AG09309 (cell line): ENCODE measurements at regions not wholly inside any gene's neighbourhood (a gene's known extent, or its start where the extent isn't known, plus 50 kb on each side); places are given as distances from the start of the nearest gene placed in this dataset.
A peak's percentile ranks its signal among the peaks of the same experiment; 100 is the strongest.

Experiments used
- DNase-seq: peaks from one replicate; pipeline ENCODE4 v3.0.0-alpha.2; 2010; ENCODE audit warnings: low read depth
- H3K4me3 ChIP-seq: 2 replicates; pipeline ENCODE4 v1.5.1; 2011; ENCODE audit warnings: mild to moderate bottlenecking, low read depth, low read length, moderate library complexity; ENCODE audit not compliant: control insufficient read depth
- CTCF ChIP-seq: IDR thresholded peaks from 2 replicates; pipeline ENCODE4 v1.5.1; 2011; ENCODE audit warnings: mild to moderate bottlenecking, low read depth, low read length, inconsistent platforms; ENCODE audit not compliant: insufficient read depth, control insufficient read depth; ENCODE audit errors: missing control alignments

- H3K4me3 ChIP-seq, result no peak overlapping the region
- DNase-seq, result no peak
- no peak for TF ChIP-seq CTCF
Observed at GRCh38 chr20:48066851-48067250, 281.6 kb upstream of the SULF2 start.

GRCh38 chr20:48066246-48066645 is 281.0 kb upstream of the SULF2 start:
- H3K4me3 ChIP-seq, result no peak overlapping the region
- TF ChIP-seq CTCF, result no peak
- peak; percentile 95 for DNase-seq

DNA sequence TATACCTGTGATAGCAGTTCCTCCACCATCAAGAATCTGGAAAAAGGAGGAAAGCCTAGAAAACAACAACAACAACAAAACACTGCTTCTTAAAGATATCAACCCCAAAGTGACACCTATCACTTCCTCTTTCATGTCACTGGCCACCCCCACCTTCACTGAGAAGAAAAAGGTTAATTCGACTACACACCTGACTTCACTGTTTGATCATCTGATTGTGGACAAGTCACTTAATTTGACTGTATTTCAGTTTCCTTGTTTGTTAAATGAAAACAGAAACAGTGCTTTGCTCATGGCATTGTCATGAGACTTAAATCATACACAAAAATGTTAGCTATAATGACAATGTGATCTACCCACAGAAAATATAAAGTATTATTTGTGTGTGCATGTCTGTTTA is 280.6 kb upstream of the SULF2 start:
- no peak overlapping the region for H3K4me3 ChIP-seq
- no peak for DNase-seq
- TF ChIP-seq CTCF, result no peak

DNA sequence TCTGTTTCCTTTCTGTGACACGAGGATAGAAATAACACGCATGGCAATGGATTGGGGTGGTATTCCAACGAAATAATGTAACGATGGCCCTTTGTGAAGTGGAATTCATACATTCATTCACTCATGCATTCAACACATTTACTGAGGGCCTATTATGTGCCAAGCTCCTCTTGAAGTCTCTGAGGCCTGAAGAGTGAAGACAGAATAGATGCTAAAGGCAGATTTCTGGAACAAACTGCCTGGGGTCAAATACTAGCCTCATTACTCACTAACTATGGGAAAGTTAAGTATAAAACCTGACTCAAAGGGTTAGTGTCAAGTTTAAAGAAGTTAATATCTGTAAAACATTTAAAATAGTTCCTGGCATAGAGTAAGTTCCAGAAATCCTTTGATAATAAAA is 279.6 kb upstream of the SULF2 start:
- H3K4me3 ChIP-seq, result no peak overlapping the region
- TF ChIP-seq CTCF, result no peak
- peak; percentile 83 for DNase-seq

DNA sequence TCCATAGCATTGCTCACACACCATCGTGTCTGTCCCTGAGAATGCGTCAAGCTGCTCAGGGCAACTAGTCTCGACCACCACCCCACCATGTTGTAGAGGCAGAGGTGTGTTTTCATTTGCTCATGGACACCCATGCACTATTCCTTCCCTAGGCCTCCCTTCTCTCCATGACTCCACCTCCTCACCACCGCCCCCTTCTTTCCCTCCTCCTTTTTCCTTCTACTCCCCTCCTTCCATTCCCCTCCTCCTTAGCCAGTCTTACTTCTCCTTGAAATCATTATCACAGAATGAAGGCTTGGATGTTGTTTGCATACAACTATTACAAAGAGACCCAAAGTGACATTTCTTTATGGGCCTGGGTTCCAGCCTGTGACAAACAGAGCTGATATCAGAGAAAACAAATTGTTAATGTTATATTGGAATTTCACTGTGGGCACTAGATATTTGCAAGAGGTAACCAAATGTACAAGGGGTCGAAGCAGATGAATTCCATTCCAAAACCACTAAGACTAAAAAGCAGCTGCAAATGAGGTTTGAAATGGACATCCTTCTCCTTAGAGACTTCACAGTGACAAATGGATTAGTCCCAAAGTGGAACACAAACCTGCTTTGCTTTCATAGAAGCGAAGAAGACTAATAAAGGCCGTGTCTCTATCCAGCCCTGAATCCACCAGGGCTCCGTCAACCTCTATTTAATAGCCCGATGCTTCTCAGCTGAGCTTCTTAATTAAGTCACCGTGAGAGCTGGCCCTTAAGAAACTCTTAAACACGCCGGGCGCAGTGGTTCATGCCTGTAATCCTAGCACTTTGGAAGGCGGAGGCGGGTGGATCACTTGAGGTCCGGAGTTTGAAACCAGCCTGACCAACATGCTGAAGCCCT is 275.8 kb upstream of the SULF2 start:
- no peak overlapping the region for H3K4me3 ChIP-seq
- TF ChIP-seq CTCF, result no peak
- DNase-seq, result no peak

DNA sequence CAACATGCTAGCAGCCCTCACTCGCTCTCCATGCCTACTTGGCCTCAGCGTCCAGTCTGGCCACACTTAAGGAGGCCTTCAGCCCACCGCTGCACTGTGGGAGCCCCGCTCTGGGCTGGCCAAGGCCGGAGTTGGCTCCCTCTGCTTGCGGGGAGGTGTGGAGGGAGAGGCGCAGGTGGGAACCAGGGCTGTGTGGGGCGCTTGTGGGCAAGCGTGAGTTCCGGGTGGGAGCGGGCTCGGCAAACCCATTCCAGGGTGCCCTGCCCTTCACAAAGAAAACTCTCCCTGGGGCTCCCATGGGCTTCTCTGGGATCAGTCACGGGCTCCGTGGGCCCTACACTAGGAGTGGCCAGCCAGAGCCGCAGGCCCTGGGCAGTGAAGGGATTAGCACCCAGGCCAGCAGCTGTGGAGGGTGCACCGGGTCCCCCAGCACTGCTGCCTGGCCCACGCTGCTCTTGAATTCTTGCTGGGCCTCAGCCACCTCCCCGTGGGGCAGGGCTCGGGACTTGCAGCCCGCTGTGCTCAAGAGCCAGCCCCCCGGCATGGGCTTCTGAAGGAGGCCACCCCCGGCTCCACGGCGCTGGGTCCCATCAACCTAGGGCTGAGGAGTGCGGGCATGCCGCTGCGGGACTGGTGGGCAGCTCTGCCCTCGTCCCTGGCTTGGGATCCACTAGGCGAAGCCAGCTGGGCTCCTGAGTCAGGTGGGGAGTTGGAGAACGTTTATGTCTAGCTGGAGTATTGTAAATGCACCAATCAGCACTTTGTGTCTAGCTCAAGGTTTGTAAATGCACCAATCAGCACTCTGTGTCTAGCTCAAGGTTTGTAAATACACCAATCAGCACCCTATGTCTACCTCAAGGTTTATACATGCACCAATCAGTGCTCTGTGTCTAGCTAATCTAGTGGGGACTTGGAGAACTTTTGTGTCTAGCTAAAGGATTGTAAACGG is 273.6 kb upstream of the SULF2 start:
- no peak for DNase-seq

More for the DNA sequence above, 273.6 kb upstream of the SULF2 start:
- TF ChIP-seq CTCF, result no peak
- H3K4me3 ChIP-seq, result no peak overlapping the region
